ENCODE measurements at regions not wholly inside any gene's neighbourhood (a gene's known extent, or its start where the extent isn't known, plus 50 kb on each side); places are given as distances from the start of the nearest gene placed in this dataset.

GRCh38 chr14:71711125-71711524, 221.1 kb upstream of the RGS6 start:
- Histone ChIP-seq H3K4me1 (replicated peaks in 1 of 2; ENCODE audit: control insufficient read depth in 2 of 2, insufficient read depth in 2 of 2, low read length in 2 of 2) (no peaks in the 10 kb centered on the region), H3K9me3 (replicated peaks; ENCODE audit: control insufficient read depth, insufficient read depth, low read depth, low read length) (no peaks in the 10 kb centered on the region), H3K9ac (ENCODE audit: insufficient read depth in 1 of 2, low read depth in 2 of 2, low read length in 2 of 2) (no peak overlapping the region), H2AFZ (ENCODE audit: low read depth, low read length) (no peak overlapping the region), H3K36me3 (ENCODE audit: control insufficient read depth, insufficient read depth, low read length) (peaks cover 5% of the 10 kb centered on the region; the same call in 1 of the 3 replicates), H3K4me3 (no peak overlapping the region), H3K27ac (ENCODE audit: extremely low read depth, low read depth, low read length) (no peak overlapping the region), H3K27me3 (ENCODE audit: control insufficient read depth in 2 of 2, insufficient read depth in 2 of 2, low read length in 2 of 2) (no peaks in the 10 kb centered on the region), H3K4me2 (ENCODE audit: insufficient read depth, low read length) (no peak overlapping the region), H4K20me1 (replicated peaks; ENCODE audit: control insufficient read depth, insufficient read depth, low read length) (no peaks in the 10 kb centered on the region), H3K9me1 (ENCODE audit: control insufficient read depth, insufficient read depth, low read length) (no peaks in the 10 kb centered on the region), H3K79me2 (ENCODE audit: control insufficient read depth, insufficient read depth, low read length) (no peaks in the 10 kb centered on the region)
- DNase-seq (ENCODE audit: extremely low read depth in 1 of 4, low spot score in 3 of 4), result no peak
- FAIRE-seq, result no peak
- BruUV-seq (replicated peaks), result no TSS peak
- ATAC-seq, result no peak
- ChIA-PET CTCF (ENCODE audit: low intra/inter-chr PET ratio) (no interaction called here), POLR2A (no interaction called here)
- no peak for TF ChIP-seq TEAD4 (IDR thresholded peaks at IDR 0.05; ENCODE audit: low read length)
- no peak for TF ChIP-seq TEAD4 (CRISPR knock-in tag; IDR thresholded peaks at IDR 0.05; ENCODE audit: borderline replicate concordance)
- no peak for TF ChIP-seq CTCF (IDR thresholded peaks at IDR 0.05 in 2 of 3, conservative IDR thresholded peaks at IDR 0.05 in 1 of 3; ENCODE audit: insufficient read depth in 2 of 3, low read depth in 1 of 3, low read length in 3 of 3)
- no peak for TF ChIP-seq RBM17 (IDR thresholded peaks at IDR 0.05; ENCODE audit: borderline replicate concordance, low read depth, low read length)
- TF ChIP-seq ATF6 (CRISPR knock-in tag; IDR thresholded peaks at IDR 0.05), result no peak
- no peak for TF ChIP-seq NKRF (IDR thresholded peaks at IDR 0.05; ENCODE audit: borderline replicate concordance)
- no peak for TF ChIP-seq EP300 (IDR thresholded peaks at IDR 0.05; ENCODE audit: low read length)
- in situ Hi-C loops (cut with MboI) (no loop called here), intact Hi-C loops (cut with micrococcal nuclease) (no loop called here)
- 69% methylated on average over 1 of the region's 2 CpGs for WGBS (ENCODE audit: insufficient coverage, low coverage, missing lambda C conversion rate)

Measured in K562 (cell line).